K562 (cell line): ENCODE measurements at regions not wholly inside any gene's neighbourhood (a gene's known extent, or its start where the extent isn't known, plus 50 kb on each side); places are given as distances from the start of the nearest gene placed in this dataset.

Experiments
- ATAC-seq: fragments of 200-7000 bp; cut with Tn5 transposase; 3 replicates; pipeline ENCODE4 v1.9.1; 2020; ENCODE audit warnings: moderate library complexity
- BruUV-seq: library from RNA; stranded (reverse); fragments of 400-500 nt; replicated peaks from 2 replicates; lab custom pipeline; 2021; lab: Mats Ljungman, UMichigan
- CTCF ChIA-PET: fragments of 300-600 bp; formaldehyde crosslinking; extraction: SDS; loops from one replicate; lab custom pipeline; 2021; ENCODE audit warnings: low intra/inter-chr PET ratio; lab: Yijun Ruan, JAX
- POLR2A ChIA-PET: fragments of 300-600, 350-650 bp; sonication (Branson Sonifier 250); formaldehyde crosslinking; extraction: SDS; loops from one replicate; lab custom pipeline; 2021; ENCODE audit warnings: antibody characterized with exemption, inconsistent platforms; lab: Yijun Ruan, JAX
- DNase-seq, 4 experiments: peaks; one replicate each; pipeline versions ENCODE4 v3.0.0 to v3.0.0-alpha.2; 2011 to 2018; ENCODE audit warnings: low spot score in 3 of 4, mixed read lengths in 3 of 4; ENCODE audit errors: extremely low read depth in 1 of 4
- FAIRE-seq: peaks from 2 replicates; lab custom pipeline; 2011; peaks lifted over from hg19 to GRCh38; lab: Jason Lieb, UNC
- H2AFZ ChIP-seq: 2 replicates; pipeline ENCODE4 v1.6.0; 2011; ENCODE audit warnings: low read depth, low read length, control low read depth, inconsistent platforms
- H3K27ac ChIP-seq: fragments of 200-600 bp; 3 replicates; pipeline ENCODE4 v1.8.0; 2011; ENCODE audit warnings: low read depth, mild to moderate bottlenecking, control low read depth, inconsistent platforms, low read length, moderate library complexity, mixed read lengths; ENCODE audit errors: extremely low read depth
- H3K27me3 ChIP-seq, 2 experiments: fragments of 300-600 bp in 1 of 2; 2 replicates in 1 of 2; 3 replicates in 1 of 2; pipeline versions ENCODE4 v1.6.0 to v1.8.0; 2011; ENCODE audit warnings: inconsistent platforms in 2 of 2, low read length in 2 of 2, mild to moderate bottlenecking in 1 of 2, mixed read lengths in 1 of 2, moderate library complexity in 1 of 2; ENCODE audit not compliant: control insufficient read depth in 2 of 2, insufficient read depth in 2 of 2
- H3K36me3 ChIP-seq: fragments of 300-600 bp; 3 replicates; pipeline ENCODE4 v1.8.0; 2011; ENCODE audit warnings: mild to moderate bottlenecking, low read length, inconsistent platforms; ENCODE audit not compliant: control insufficient read depth, insufficient read depth
- H3K4me1 ChIP-seq, 2 experiments: fragments of 200-600 bp in 1 of 2; replicated peaks in 1 of 2; 2 replicates in 1 of 2; 3 replicates in 1 of 2; pipeline versions ENCODE4 v1.5.1 to v1.8.0; 2011; ENCODE audit warnings: inconsistent platforms in 2 of 2, low read length in 2 of 2, mild to moderate bottlenecking in 1 of 2, mixed read lengths in 1 of 2, moderate library complexity in 1 of 2; ENCODE audit not compliant: control insufficient read depth in 2 of 2, insufficient read depth in 2 of 2
- H3K4me2 ChIP-seq: 2 replicates; pipeline ENCODE4 v1.6.1; 2011; ENCODE audit warnings: low read length, control low read depth, inconsistent platforms, mixed read lengths; ENCODE audit not compliant: insufficient read depth
- H3K4me3 ChIP-seq: fragments of 200-600 bp; sonication (generic), shearing (Covaris generic); 2 replicates; pipeline ENCODE4 v1.5.1; 2016; ENCODE audit warnings: control low read depth, inconsistent platforms
- H3K79me2 ChIP-seq: fragments of 200-600 bp; 3 replicates; pipeline ENCODE4 v1.8.0; 2011; ENCODE audit warnings: low read length, inconsistent platforms; ENCODE audit not compliant: control insufficient read depth, insufficient read depth
- H3K9ac ChIP-seq, 2 experiments: 2 replicates each; pipeline versions ENCODE4 v1.6.0 to v1.6.1; 2011; ENCODE audit warnings: low read depth in 2 of 2, low read length in 2 of 2, control low read depth in 1 of 2, inconsistent platforms in 1 of 2, mild to moderate bottlenecking in 1 of 2, mixed read lengths in 1 of 2; ENCODE audit not compliant: insufficient read depth in 1 of 2
- H3K9me1 ChIP-seq: one replicate; pipeline ENCODE4 v1.6.0; 2011; ENCODE audit warnings: inconsistent platforms, mild to moderate bottlenecking, low read length, moderate library complexity; ENCODE audit not compliant: control insufficient read depth, insufficient read depth
- H3K9me3 ChIP-seq: replicated peaks from 2 replicates; pipeline ENCODE4 v1.5.1; 2011; ENCODE audit warnings: low read depth, low read length, inconsistent platforms; ENCODE audit not compliant: control insufficient read depth, insufficient read depth
- H4K20me1 ChIP-seq: replicated peaks from 2 replicates; pipeline ENCODE4 v1.6.1; 2011; ENCODE audit warnings: low read length, inconsistent platforms, mixed read lengths; ENCODE audit not compliant: control insufficient read depth, insufficient read depth
- EP300 ChIP-seq: IDR thresholded peaks from 2 replicates; pipeline ENCODE4 v1.6.1; 2012; ENCODE audit warnings: low read length, improper control_type of control experiment
- HNRNPK ChIP-seq: fragments of 200-400 bp; formaldehyde crosslinking; IDR thresholded peaks from one replicate; pipeline ENCODE4 v1.6.1; 2018; ENCODE audit warnings: mild to moderate bottlenecking, low read depth, low read length; ENCODE audit not compliant: poor library complexity, severe bottlenecking
- LCOR ChIP-seq: sonication (generic); formaldehyde crosslinking; IDR thresholded peaks from 2 replicates; pipeline ENCODE4 v1.8.0; 2022; ENCODE audit warnings: mild to moderate bottlenecking, missing genetic modification reagents
- NFYB ChIP-seq: IDR thresholded peaks from 2 replicates; pipeline ENCODE4 v1.6.1; 2011; ENCODE audit warnings: mild to moderate bottlenecking, moderate library complexity; ENCODE audit not compliant: insufficient read length; ENCODE audit errors: extremely low read depth
- NUFIP1 ChIP-seq: fragments of 450-650 bp; IDR thresholded peaks from 2 replicates; pipeline ENCODE4 v1.6.1; 2018; ENCODE audit not compliant: partially characterized antibody
- POLR2B ChIP-seq: fragments of 450-650 bp; IDR thresholded peaks from 2 replicates; pipeline ENCODE4 v1.6.1; 2018; ENCODE audit warnings: low read depth; ENCODE audit not compliant: partially characterized antibody
- PRPF4 ChIP-seq: fragments of 200-400 bp; formaldehyde crosslinking; IDR thresholded peaks from one replicate; pipeline ENCODE4 v1.6.1; 2017; ENCODE audit warnings: low read length, low read depth, mild to moderate bottlenecking; ENCODE audit not compliant: insufficient read depth, poor library complexity, severe bottlenecking
- RBBP5 ChIP-seq: fragments of 200-600 bp; sonication (generic); IDR thresholded peaks from 2 replicates; pipeline ENCODE4 v1.6.1; 2012; ENCODE audit warnings: borderline replicate concordance, mild to moderate bottlenecking, low read length, control low read depth, inconsistent platforms; ENCODE audit not compliant: insufficient read depth, poor library complexity, severe bottlenecking
- SAFB2 ChIP-seq: fragments of 200-400 bp; formaldehyde crosslinking; IDR thresholded peaks from 2 replicates; pipeline ENCODE4 v1.6.1; 2018; ENCODE audit warnings: borderline replicate concordance, low read length, low read depth, moderate library complexity; ENCODE audit not compliant: severe bottlenecking
- SRSF7 ChIP-seq: fragments of 200-400 bp; formaldehyde crosslinking; optimal IDR thresholded peaks from 2 replicates; pipeline ENCODE3; 2017; ENCODE audit warnings: mild to moderate bottlenecking, low read depth, low read length
- ZC3H4 ChIP-seq: sonication (generic); formaldehyde crosslinking; IDR thresholded peaks from 2 replicates; pipeline ENCODE4 v1.9.0; 2021; ENCODE audit warnings: missing genetic modification reagents, borderline replicate concordance
- ZNF133 ChIP-seq: fragments of 250-450 bp; sonication (Bioruptor Pico); IDR thresholded peaks from 2 replicates; pipeline ENCODE4 v1.4.0; 2020; ENCODE audit warnings: mild to moderate bottlenecking
- ZNF212 ChIP-seq: fragments of 450-650 bp; formaldehyde crosslinking; IDR thresholded peaks from 2 replicates; pipeline ENCODE4 v1.4.0; 2020; ENCODE audit warnings: mild to moderate bottlenecking
- WGBS: fragments of 100-300 bp; shearing (Covaris generic); methylation state at CpG from one replicate; pipeline ENCODE4 v1.1.6; 2016; ENCODE audit warnings: low coverage, mixed read lengths; ENCODE audit not compliant: insufficient coverage; ENCODE audit errors: missing lambda C conversion rate; 5-methylcytosine and 5-hydroxymethylcytosine counted together
- in situ Hi-C: fragments of 300-500 bp; cut with MboI; formaldehyde crosslinking; loops from 4 replicates; pipeline ENCODE4 v1.15.0; 2018; ENCODE audit warnings: inconsistent platforms, mixed read lengths
- intact Hi-C: fragments of 100-400 bp; cut with micrococcal nuclease; formaldehyde crosslinking; loops from 2 replicates; pipeline ENCODE4 v1.14.2; 2022
- TF ChIP-seq, protein P1 (sequence below): fragments of 250-450 bp; sonication (Bioruptor Pico); IDR thresholded peaks from 2 replicates; pipeline ENCODE4 v1.4.0; 2020; ENCODE audit warnings: mild to moderate bottlenecking, moderate library complexity
- TF ChIP-seq, protein P2 (sequence below): fragments of 450-650 bp; IDR thresholded peaks from 2 replicates; pipeline ENCODE4 v1.6.1; 2016
- TF ChIP-seq, protein P3 (sequence below): IDR thresholded peaks from 2 replicates; pipeline ENCODE4 v1.6.1; 2011; ENCODE audit not compliant: insufficient read length; ENCODE audit errors: extremely low read depth
- TF ChIP-seq, protein P4 (sequence below): sonication (generic); formaldehyde crosslinking; IDR thresholded peaks from 2 replicates; pipeline ENCODE4 v1.8.1; 2023; ENCODE audit warnings: mild to moderate bottlenecking, missing genetic modification reagents

DNA sequence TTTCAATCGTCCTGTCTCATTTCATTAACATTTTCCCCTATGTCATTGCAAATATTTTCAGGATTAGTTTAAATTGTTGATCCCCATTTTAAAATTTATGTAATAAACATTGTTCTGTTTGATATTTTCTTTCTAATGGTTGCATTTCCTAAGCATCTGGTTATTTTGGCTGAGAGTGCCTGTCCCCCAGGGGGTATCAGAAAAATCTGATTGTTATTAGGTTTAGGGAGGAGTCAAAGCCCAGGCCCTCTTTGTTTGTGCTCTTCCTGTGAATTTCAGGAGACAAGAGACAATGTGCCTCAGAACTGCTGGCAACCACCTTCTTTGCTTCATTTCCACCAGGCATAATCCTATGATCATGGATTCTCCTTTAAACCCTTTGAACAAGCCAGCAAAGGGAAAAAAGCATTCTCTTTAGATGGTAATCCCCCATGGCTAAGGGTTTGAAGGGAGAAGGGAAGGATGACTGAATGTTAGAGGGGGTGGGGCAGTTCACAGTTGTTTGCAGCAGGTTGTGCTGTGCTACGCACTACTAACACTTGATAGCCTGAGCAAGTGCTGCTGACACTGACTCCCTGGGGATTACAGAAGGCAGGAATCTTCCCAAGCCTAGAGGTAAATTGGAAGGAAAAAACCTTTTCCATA, 462.4 kb upstream of the LRRC4C start:
- 0% methylated on average over 2 of the region's 2 CpGs for WGBS
- BruUV-seq, result no TSS peak
- Histone ChIP-seq H3K9me3 (no peaks in the 10 kb centered on the region), H3K36me3 (no peaks in the 10 kb centered on the region), H4K20me1 (no peaks in the 10 kb centered on the region), H3K79me2 (no peaks in the 10 kb centered on the region), H3K4me2 (no peak overlapping the region), H3K27ac (no peak overlapping the region), H3K9me1 (no peaks in the 10 kb centered on the region), H3K4me3 (no peak overlapping the region), H2AFZ (no peak overlapping the region), H3K27me3 (no peaks in the 10 kb centered on the region), H3K9ac (no peak overlapping the region), H3K4me1 (no peaks in the 10 kb centered on the region)
- intact Hi-C loops, result no loop called here
- CTCF ChIA-PET, result no interaction called here
- POLR2A ChIA-PET, result no interaction called here
- in situ Hi-C loops, result no loop called here
- DNase-seq (no peak), ATAC-seq (no peak), FAIRE-seq (no peak)
- TF ChIP-seq, protein P1, sequence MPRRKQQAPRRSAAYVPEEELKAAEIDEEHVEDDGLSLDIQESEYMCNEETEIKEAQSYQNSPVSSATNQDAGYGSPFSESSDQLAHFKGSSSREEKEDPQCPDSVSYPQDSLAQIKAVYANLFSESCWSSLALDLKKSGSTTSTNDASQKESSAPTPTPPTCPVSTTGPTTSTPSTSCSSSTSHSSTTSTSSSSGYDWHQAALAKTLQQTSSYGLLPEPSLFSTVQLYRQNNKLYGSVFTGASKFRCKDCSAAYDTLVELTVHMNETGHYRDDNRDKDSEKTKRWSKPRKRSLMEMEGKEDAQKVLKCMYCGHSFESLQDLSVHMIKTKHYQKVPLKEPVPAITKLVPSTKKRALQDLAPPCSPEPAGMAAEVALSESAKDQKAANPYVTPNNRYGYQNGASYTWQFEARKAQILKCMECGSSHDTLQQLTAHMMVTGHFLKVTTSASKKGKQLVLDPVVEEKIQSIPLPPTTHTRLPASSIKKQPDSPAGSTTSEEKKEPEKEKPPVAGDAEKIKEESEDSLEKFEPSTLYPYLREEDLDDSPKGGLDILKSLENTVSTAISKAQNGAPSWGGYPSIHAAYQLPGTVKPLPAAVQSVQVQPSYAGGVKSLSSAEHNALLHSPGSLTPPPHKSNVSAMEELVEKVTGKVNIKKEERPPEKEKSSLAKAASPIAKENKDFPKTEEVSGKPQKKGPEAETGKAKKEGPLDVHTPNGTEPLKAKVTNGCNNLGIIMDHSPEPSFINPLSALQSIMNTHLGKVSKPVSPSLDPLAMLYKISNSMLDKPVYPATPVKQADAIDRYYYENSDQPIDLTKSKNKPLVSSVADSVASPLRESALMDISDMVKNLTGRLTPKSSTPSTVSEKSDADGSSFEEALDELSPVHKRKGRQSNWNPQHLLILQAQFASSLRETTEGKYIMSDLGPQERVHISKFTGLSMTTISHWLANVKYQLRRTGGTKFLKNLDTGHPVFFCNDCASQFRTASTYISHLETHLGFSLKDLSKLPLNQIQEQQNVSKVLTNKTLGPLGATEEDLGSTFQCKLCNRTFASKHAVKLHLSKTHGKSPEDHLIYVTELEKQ (CRISPR knock-in tag), result no peak
- TF ChIP-seq ZNF133 (no peak), EP300 (no peak), SAFB2 (no peak), HNRNPK (no peak), POLR2B (no peak), LCOR (CRISPR knock-in tag) (no peak), ZNF212 (no peak), PRPF4 (no peak), SRSF7 (no peak), NUFIP1 (no peak), NFYB (no peak), RBBP5 (no peak), ZC3H4 (CRISPR knock-in tag) (no peak)
- TF ChIP-seq, protein P2, sequence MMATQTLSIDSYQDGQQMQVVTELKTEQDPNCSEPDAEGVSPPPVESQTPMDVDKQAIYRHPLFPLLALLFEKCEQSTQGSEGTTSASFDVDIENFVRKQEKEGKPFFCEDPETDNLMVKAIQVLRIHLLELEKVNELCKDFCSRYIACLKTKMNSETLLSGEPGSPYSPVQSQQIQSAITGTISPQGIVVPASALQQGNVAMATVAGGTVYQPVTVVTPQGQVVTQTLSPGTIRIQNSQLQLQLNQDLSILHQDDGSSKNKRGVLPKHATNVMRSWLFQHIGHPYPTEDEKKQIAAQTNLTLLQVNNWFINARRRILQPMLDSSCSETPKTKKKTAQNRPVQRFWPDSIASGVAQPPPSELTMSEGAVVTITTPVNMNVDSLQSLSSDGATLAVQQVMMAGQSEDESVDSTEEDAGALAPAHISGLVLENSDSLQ, result no peak
- TF ChIP-seq, protein P3, sequence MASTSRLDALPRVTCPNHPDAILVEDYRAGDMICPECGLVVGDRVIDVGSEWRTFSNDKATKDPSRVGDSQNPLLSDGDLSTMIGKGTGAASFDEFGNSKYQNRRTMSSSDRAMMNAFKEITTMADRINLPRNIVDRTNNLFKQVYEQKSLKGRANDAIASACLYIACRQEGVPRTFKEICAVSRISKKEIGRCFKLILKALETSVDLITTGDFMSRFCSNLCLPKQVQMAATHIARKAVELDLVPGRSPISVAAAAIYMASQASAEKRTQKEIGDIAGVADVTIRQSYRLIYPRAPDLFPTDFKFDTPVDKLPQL, result no peak
- TF ChIP-seq, protein P4, sequence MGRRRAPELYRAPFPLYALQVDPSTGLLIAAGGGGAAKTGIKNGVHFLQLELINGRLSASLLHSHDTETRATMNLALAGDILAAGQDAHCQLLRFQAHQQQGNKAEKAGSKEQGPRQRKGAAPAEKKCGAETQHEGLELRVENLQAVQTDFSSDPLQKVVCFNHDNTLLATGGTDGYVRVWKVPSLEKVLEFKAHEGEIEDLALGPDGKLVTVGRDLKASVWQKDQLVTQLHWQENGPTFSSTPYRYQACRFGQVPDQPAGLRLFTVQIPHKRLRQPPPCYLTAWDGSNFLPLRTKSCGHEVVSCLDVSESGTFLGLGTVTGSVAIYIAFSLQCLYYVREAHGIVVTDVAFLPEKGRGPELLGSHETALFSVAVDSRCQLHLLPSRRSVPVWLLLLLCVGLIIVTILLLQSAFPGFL, result no peak
